ENCODE measurements at regions not wholly inside any gene's neighbourhood (a gene's known extent, or its start where the extent isn't known, plus 50 kb on each side); places are given as distances from the start of the nearest gene placed in this dataset.

DNA sequence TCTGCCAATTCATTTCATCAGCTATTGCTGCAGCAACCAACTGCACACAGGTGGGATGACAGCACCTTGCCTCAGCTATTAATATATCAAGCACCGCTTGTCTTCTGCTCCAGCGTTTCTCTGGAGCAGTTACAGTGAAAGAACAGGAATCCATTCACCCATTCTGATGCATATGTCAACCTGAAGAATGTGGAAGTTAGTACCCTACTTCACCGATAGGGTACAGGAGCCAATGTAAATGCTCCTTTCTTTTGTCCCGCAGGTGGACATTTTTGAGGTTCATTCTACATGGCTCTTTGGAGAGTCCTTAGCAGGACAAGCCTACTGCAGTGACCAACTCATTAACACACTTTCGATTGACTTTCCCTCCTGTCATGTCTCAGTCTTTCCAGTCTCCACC is 104.4 kb upstream of the PRNP start:
- TF ChIP-seq BHLHE40 (IDR thresholded peaks at IDR 0.05; ENCODE audit: low read depth, low read length) = no peak
- TF ChIP-seq, protein P1, sequence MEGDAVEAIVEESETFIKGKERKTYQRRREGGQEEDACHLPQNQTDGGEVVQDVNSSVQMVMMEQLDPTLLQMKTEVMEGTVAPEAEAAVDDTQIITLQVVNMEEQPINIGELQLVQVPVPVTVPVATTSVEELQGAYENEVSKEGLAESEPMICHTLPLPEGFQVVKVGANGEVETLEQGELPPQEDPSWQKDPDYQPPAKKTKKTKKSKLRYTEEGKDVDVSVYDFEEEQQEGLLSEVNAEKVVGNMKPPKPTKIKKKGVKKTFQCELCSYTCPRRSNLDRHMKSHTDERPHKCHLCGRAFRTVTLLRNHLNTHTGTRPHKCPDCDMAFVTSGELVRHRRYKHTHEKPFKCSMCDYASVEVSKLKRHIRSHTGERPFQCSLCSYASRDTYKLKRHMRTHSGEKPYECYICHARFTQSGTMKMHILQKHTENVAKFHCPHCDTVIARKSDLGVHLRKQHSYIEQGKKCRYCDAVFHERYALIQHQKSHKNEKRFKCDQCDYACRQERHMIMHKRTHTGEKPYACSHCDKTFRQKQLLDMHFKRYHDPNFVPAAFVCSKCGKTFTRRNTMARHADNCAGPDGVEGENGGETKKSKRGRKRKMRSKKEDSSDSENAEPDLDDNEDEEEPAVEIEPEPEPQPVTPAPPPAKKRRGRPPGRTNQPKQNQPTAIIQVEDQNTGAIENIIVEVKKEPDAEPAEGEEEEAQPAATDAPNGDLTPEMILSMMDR (IDR thresholded peaks at IDR 0.05) = no peak
- TF ChIP-seq RFX5 (IDR thresholded peaks at IDR 0.05) = no peak
- no peak for TF ChIP-seq NFE2L2 (conservative IDR thresholded peaks at IDR 0.05; ENCODE audit: low read length)
- TF ChIP-seq, protein P2, sequence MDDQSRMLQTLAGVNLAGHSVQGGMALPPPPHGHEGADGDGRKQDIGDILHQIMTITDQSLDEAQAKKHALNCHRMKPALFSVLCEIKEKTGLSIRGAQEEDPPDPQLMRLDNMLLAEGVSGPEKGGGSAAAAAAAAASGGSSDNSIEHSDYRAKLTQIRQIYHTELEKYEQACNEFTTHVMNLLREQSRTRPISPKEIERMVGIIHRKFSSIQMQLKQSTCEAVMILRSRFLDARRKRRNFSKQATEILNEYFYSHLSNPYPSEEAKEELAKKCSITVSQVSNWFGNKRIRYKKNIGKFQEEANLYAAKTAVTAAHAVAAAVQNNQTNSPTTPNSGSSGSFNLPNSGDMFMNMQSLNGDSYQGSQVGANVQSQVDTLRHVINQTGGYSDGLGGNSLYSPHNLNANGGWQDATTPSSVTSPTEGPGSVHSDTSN (IDR thresholded peaks at IDR 0.05) = no peak
- TF ChIP-seq HDAC2 (IDR thresholded peaks at IDR 0.05) = no peak
- TF ChIP-seq MAFK (IDR thresholded peaks at IDR 0.05; ENCODE audit: partially characterized antibody) = no peak
- TF ChIP-seq, protein P3, sequence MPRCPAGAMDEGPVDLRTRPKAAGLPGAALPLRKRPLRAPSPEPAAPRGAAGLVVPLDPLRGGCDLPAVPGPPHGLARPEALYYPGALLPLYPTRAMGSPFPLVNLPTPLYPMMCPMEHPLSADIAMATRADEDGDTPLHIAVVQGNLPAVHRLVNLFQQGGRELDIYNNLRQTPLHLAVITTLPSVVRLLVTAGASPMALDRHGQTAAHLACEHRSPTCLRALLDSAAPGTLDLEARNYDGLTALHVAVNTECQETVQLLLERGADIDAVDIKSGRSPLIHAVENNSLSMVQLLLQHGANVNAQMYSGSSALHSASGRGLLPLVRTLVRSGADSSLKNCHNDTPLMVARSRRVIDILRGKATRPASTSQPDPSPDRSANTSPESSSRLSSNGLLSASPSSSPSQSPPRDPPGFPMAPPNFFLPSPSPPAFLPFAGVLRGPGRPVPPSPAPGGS (IDR thresholded peaks at IDR 0.05) = no peak
- no peak for TF ChIP-seq PHF8 (IDR thresholded peaks at IDR 0.05; ENCODE audit: borderline replicate concordance, low read depth)
- TF ChIP-seq, protein P4, sequence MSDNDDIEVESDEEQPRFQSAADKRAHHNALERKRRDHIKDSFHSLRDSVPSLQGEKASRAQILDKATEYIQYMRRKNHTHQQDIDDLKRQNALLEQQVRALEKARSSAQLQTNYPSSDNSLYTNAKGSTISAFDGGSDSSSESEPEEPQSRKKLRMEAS (IDR thresholded peaks at IDR 0.05) = no peak
- no peak for TF ChIP-seq SMC3 (IDR thresholded peaks at IDR 0.05)
- TF ChIP-seq, protein P5, sequence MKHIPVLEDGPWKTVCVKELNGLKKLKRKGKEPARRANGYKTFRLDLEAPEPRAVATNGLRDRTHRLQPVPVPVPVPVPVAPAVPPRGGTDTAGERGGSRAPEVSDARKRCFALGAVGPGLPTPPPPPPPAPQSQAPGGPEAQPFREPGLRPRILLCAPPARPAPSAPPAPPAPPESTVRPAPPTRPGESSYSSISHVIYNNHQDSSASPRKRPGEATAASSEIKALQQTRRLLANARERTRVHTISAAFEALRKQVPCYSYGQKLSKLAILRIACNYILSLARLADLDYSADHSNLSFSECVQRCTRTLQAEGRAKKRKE (CRISPR knock-in tag; IDR thresholded peaks at IDR 0.05; ENCODE audit: low read depth) = no peak
- no peak for TF ChIP-seq RCOR1 (IDR thresholded peaks at IDR 0.05; ENCODE audit: low read depth, low read length)
- TF ChIP-seq EP300 (IDR thresholded peaks at IDR 0.05) = no peak
- no peak for TF ChIP-seq CEBPB (IDR thresholded peaks at IDR 0.05)
- TF ChIP-seq ZC3H11A (IDR thresholded peaks at IDR 0.05) = no peak
- no peak for TF ChIP-seq KDM5A (IDR thresholded peaks at IDR 0.05)
- no peak for TF ChIP-seq CHD2 (IDR thresholded peaks at IDR 0.05; ENCODE audit: low read length, partially characterized antibody)
- Histone ChIP-seq H3K4me2 (no peak overlapping the region), H3K9me3 (peaks cover 6% of the 10 kb centered on the region; the same call in 2 of the 3 replicates), H3K4me1 (peaks cover 7% of the 10 kb centered on the region; the same call in 2 of the 3 replicates), H3K27ac (no peak overlapping the region; a peak in 1 of 6 replicates), H3K4me3 (no peak overlapping the region)
- CTCF ChIA-PET = interaction anchor here (0.6 to 5.7 kb wide), 5 partner anchors 10 to 292 kb away, joined by 3 to 44 read pairs (median 3); no protein-coding TSS in a partner anchor
- 79% methylated on average over 5 of the region's 5 CpGs for WGBS (ENCODE audit: missing lambda C conversion rate)
- POLR2A ChIA-PET = no interaction called here
- ATAC-seq (no peak), DNase-seq (ENCODE audit: low read depth in 1 of 2, low spot score in 1 of 2) (no peak), FAIRE-seq (no peak)

DNA sequence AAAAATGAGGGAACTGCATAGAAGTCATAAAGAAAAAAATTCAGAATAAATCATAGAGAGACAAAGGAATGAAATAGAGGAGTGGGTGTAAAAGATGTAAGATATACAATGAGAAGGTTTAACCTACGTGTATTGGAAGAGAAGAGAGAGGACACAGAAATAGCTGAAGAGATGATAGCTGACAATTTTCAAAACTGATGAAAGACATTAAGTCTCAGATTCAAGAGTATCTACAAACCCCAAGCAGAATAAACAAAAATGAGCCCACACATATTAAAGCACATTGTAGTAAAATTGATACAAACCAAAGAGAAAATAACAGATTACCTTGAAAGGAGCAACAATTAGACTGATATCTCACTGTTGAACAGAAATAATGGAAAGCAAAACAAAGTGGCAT is 107.9 kb upstream of the PRNP start:
- Histone ChIP-seq H3K27ac (no peak overlapping the region; a peak in 1 of 6 replicates), H3K9me3 (0 out of 3 replicates have a peak, but pooled peaks cover 4% of the 10 kb centered on the region), H3K4me2 (no peak overlapping the region), H3K4me1 (peaks cover 29% of the 10 kb centered on the region), H3K4me3 (no peak overlapping the region)
- FAIRE-seq = peak; percentile 89
- CTCF ChIA-PET = interaction anchor here (1.4 to 2.2 kb wide), 2 partner anchors 13 to 85 kb away, joined by 5 to 14 read pairs; no protein-coding TSS in a partner anchor
- TF ChIP-seq RFX5 (IDR thresholded peaks at IDR 0.05) (no peak), CHD2 (IDR thresholded peaks at IDR 0.05; ENCODE audit: low read length, partially characterized antibody) (no peak), TP53 (CRISPR knock-in tag; IDR thresholded peaks at IDR 0.05) (no peak), ZC3H11A (IDR thresholded peaks at IDR 0.05) (no peak), EHMT2 (IDR thresholded peaks at IDR 0.05; ENCODE audit: low read depth) (no peak), RARB (CRISPR knock-in tag; IDR thresholded peaks at IDR 0.05) (no peak), KDM5A (IDR thresholded peaks at IDR 0.05) (no peak), MAZ (IDR thresholded peaks at IDR 0.05; ENCODE audit: borderline replicate concordance, low read depth, low read length) (no peak), FOSL2 (IDR thresholded peaks at IDR 0.05) (no peak), FOSL2 (CRISPR knock-in tag; IDR thresholded peaks at IDR 0.05) (no peak), NR3C1 (IDR thresholded peaks at IDR 0.05) (no peak), CHD4 (IDR thresholded peaks at IDR 0.05; ENCODE audit: borderline replicate concordance) (no peak), ZSCAN20 (CRISPR knock-in tag; IDR thresholded peaks at IDR 0.05) (no peak), HOXA7 (CRISPR knock-in tag; IDR thresholded peaks at IDR 0.05) (no peak), HDAC2 (IDR thresholded peaks at IDR 0.05) (no peak), JUN (IDR thresholded peaks at IDR 0.05) (no peak), EHF (CRISPR knock-in tag; IDR thresholded peaks at IDR 0.05) (no peak)
- TF ChIP-seq, protein P6, sequence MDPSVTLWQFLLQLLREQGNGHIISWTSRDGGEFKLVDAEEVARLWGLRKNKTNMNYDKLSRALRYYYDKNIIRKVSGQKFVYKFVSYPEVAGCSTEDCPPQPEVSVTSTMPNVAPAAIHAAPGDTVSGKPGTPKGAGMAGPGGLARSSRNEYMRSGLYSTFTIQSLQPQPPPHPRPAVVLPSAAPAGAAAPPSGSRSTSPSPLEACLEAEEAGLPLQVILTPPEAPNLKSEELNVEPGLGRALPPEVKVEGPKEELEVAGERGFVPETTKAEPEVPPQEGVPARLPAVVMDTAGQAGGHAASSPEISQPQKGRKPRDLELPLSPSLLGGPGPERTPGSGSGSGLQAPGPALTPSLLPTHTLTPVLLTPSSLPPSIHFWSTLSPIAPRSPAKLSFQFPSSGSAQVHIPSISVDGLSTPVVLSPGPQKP (IDR thresholded peaks at IDR 0.05; ENCODE audit: low read depth, low read length) = no peak
- TF ChIP-seq, protein P7, sequence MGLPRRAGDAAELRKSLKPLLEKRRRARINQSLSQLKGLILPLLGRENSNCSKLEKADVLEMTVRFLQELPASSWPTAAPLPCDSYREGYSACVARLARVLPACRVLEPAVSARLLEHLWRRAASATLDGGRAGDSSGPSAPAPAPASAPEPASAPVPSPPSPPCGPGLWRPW (IDR thresholded peaks at IDR 0.05) = no peak
- DNase-seq (ENCODE audit: low read depth in 1 of 2, low spot score in 1 of 2) = no peak
- POLR2A ChIA-PET = no interaction called here
- 83% methylated on average over 1 of the region's 1 CpG for WGBS (ENCODE audit: missing lambda C conversion rate)
- ATAC-seq = no peak

Data from A549 (cell line).